Neural crest cell (in vitro differentiated cells): ENCODE measurements at regions not wholly inside any gene's neighbourhood (a gene's known extent, or its start where the extent isn't known, plus 50 kb on each side); places are given as distances from the start of the nearest gene placed in this dataset.

Source experiments
- DNase-seq: peaks from one replicate; pipeline ENCODE4 v3.0.0; 2021; ENCODE audit warnings: low read depth, mixed read lengths, low spot score
- H3K27ac Mint-ChIP-seq: one replicate; pipeline ENCODE4 v1.8.0; 2021; ENCODE audit warnings: mild to moderate bottlenecking, mixed read lengths; ENCODE audit not compliant: unreplicated experiment
- H3K27me3 Mint-ChIP-seq: 2 replicates; pipeline ENCODE4 v1.8.0; 2021; ENCODE audit warnings: low read depth, mild to moderate bottlenecking, mixed read lengths
- H3K36me3 Mint-ChIP-seq: 2 replicates; pipeline ENCODE4 v1.8.0; 2021; ENCODE audit warnings: low read depth, mild to moderate bottlenecking, mixed read lengths
- H3K4me1 Mint-ChIP-seq: 2 replicates; pipeline ENCODE4 v1.8.0; 2021; ENCODE audit warnings: mixed read lengths
- H3K4me3 Mint-ChIP-seq: one replicate; pipeline ENCODE4 v1.8.0; 2021; ENCODE audit warnings: mild to moderate bottlenecking, mixed read lengths
- H3K9me3 Mint-ChIP-seq: 2 replicates; pipeline ENCODE4 v1.8.0; 2021; ENCODE audit warnings: mixed read lengths
- CTCF ChIP-seq: fragments of 200-600 bp; sonication (generic); conservative IDR thresholded peaks from 2 replicates; pipeline ENCODE4 v1.5.0; 2021; ENCODE audit warnings: antibody characterized with exemption, mild to moderate bottlenecking

GRCh38 chr6:150456466-150456865 lies 87.7 kb downstream of the IYD start:
- Mint-ChIP-seq H3K36me3 (no peaks in the 10 kb centered on the region), H3K27ac (no peak overlapping the region), H3K4me1 (peaks cover 38% of the 10 kb centered on the region), H3K9me3 (no peaks in the 10 kb centered on the region), H3K27me3 (no peaks in the 10 kb centered on the region), H3K4me3 (no peak overlapping the region)
- no peak for TF ChIP-seq CTCF
- no peak for DNase-seq

GRCh38 chr6:150456902-150457643 lies 88.3 kb downstream of the IYD start:
- Mint-ChIP-seq H3K4me1 (peaks cover 32% of the 10 kb centered on the region), H3K36me3 (no peaks in the 10 kb centered on the region), H3K4me3 (no peak overlapping the region), H3K27me3 (no peaks in the 10 kb centered on the region), H3K9me3 (no peaks in the 10 kb centered on the region), H3K27ac (no peak overlapping the region)
- no peak for DNase-seq
- no peak for TF ChIP-seq CTCF

GRCh38 chr6:150458579-150458978 lies 89.8 kb downstream of the IYD start:
- H3K4me1 Mint-ChIP-seq: peaks cover 17% of the 10 kb centered on the region
- H3K27ac Mint-ChIP-seq: no peak overlapping the region
- H3K27me3 Mint-ChIP-seq: no peaks in the 10 kb centered on the region
- H3K9me3 Mint-ChIP-seq: no peaks in the 10 kb centered on the region
- DNase-seq: no peak
- TF ChIP-seq CTCF: no peak
- no peak overlapping the region for H3K4me3 Mint-ChIP-seq
- H3K36me3 Mint-ChIP-seq: no peaks in the 10 kb centered on the region

- TF ChIP-seq CTCF: no peak
- H3K9me3 Mint-ChIP-seq: no peaks in the 10 kb centered on the region
- H3K27ac Mint-ChIP-seq: no peak overlapping the region
- no peaks in the 10 kb centered on the region for H3K4me1 Mint-ChIP-seq
- no peaks in the 10 kb centered on the region for H3K27me3 Mint-ChIP-seq
- H3K4me3 Mint-ChIP-seq: no peak overlapping the region
- no peak for DNase-seq
- H3K36me3 Mint-ChIP-seq: no peaks in the 10 kb centered on the region
Measured at GRCh38 chr6:150463852-150464251, 95.0 kb downstream of the IYD start.

- Mint-ChIP-seq H3K27ac (no peak overlapping the region), H3K4me3 (no peak overlapping the region), H3K36me3 (no peaks in the 10 kb centered on the region), H3K4me1 (no peaks in the 10 kb centered on the region), H3K27me3 (no peaks in the 10 kb centered on the region), H3K9me3 (no peaks in the 10 kb centered on the region)
- DNase-seq: no peak
- no peak for TF ChIP-seq CTCF
Measured at GRCh38 chr6:150464966-150465365, 96.2 kb downstream of the IYD start.
